LNCAP (cell line): ENCODE measurements at regions not wholly inside any gene's neighbourhood (a gene's known extent, or its start where the extent isn't known, plus 50 kb on each side); places are given as distances from the start of the nearest gene placed in this dataset.

Experiments
- TF ChIP-seq, protein P1 (sequence below): fragments of 450-650 bp; IDR thresholded peaks from 2 replicates; pipeline ENCODE4 v1.5.1; 2017; ENCODE audit warnings: mild to moderate bottlenecking

DNA sequence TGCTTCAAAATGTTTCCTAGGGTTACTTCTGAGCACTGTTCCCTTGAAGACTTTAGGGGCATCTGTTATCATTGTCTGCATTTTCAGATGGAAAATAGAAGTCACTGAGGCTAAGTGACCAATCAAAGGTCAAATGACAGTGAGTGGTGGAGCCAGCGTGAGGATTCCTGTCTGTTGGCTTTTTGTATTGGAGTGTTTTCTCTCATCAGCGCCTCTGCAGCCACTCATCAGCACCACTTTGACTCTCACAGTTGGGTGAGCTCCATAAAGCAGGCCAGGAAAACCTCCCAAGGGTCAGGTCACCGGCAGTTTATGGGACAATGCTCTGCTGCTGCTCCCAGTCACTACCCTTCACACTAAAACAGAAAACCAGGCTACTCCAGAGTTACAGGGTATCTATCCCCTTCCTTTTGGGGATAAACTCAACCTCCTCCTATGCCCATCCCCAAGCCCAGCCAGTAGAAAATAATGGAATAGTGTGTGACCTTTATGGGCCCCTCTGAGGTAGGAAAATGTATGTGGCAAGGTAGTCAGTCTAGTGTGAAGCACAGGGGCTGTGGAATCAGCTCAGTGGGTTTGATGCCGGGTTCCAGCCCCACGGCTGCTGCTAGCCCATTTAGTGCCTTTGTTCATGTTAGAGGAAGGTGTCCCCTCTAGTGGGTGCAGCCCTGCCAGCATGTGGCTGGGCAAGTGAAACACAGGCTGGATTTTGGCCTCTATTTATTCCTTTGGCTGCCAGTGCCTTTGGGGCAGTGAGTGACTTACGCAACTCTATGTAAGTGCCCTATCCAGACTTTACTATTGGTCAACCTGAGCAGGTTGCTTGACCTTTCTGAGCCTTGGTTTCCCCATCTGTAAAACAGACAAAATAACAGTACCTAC lies 133.8 kb upstream of the CPM start:
- TF ChIP-seq, protein P1, sequence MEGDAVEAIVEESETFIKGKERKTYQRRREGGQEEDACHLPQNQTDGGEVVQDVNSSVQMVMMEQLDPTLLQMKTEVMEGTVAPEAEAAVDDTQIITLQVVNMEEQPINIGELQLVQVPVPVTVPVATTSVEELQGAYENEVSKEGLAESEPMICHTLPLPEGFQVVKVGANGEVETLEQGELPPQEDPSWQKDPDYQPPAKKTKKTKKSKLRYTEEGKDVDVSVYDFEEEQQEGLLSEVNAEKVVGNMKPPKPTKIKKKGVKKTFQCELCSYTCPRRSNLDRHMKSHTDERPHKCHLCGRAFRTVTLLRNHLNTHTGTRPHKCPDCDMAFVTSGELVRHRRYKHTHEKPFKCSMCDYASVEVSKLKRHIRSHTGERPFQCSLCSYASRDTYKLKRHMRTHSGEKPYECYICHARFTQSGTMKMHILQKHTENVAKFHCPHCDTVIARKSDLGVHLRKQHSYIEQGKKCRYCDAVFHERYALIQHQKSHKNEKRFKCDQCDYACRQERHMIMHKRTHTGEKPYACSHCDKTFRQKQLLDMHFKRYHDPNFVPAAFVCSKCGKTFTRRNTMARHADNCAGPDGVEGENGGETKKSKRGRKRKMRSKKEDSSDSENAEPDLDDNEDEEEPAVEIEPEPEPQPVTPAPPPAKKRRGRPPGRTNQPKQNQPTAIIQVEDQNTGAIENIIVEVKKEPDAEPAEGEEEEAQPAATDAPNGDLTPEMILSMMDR = no peak

DNA sequence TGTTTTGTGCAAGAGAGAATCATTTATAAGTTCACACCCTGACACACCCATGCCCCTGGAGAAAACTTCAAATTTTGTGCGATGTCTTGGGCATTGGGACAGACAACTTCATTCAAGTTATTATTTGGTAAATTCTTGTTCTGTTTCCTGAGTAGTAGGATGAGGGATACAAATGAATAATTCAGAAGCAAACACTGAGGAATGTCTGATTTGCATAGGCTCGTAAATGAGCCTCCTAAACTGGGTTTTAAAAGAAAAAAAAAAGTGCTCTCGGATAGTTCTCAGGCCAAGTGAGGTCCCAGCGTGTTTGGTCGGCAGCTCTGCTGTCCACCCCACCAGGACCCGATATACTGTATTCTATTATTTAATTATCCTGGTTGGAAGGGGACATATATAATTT lies 134.7 kb upstream of the CPM start:
- TF ChIP-seq, protein P1 = no peak

DNA sequence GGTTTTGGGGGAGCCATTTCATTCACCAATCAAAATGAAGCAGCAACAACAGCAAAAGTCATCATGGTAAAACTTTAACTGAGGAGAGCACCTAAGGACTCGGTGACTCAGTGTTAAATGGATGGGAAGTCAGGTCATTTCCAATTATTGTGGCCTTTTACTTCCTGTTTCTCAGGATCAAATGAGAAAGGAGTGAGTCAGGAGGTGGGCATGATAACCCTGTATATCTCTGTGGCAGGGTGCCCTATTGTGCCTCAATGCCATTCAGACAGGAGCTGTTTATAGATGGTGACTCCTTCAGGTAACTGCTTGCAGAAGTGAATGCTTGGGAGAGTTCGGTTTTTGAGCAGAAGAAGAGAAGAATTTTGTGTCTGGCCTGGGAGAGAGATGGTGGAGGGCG lies 135.5 kb upstream of the CPM start:
- TF ChIP-seq, protein P1 = no peak

DNA sequence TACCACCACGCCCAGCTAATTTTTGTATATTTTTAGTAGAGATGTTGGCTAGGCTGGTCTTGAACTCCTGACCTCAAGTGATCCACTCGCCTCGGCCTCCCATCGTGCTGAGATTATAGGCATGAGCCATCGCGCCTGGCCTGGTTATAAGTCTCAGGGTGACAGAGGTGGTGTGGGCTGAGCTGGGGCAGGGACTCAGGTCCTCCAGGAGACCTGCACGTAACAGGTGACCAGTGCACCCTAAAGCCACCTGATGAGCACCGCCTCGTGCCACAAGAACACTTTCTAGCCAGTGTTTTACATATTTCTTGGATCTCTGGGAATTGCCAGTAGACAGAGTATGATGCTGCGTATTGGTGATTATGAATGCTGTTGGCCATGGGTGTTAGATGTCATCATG lies 136.5 kb upstream of the CPM start:
- TF ChIP-seq, protein P1 = no peak

DNA sequence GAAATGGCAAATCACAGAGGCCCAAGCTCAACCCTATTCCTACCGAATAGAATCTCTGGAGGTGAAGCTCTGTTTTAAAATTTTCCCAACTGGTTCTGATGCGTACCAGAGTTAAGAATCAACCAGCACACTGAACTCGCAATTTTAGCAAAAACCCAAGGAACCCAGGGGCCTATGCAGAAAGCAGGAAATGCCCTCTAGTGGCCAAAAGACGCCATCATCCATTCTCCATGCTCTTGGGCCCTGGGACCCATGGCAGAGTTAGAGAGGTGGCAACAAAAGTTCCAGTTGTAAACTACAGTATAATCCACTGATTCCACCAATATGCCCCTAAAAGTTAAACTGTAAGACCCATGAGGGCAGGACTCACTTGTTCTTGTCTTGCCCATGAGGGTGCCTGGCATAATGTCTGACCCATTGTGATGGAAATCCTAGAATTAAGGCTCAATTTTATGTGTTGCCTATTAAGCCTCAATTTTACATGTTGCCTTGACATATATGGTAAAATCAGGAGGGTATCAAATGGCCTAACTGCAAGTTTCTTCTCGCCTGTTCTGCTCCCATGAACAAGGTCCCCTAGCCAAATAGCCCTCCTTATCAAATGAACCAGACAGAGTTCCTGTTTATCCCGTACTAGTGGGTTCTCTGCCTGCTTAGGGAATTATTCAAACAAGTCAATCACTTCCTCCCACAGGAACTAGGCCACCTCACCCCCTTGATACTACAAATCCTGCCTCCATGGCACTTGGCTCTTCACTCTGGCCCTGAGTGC lies 137.5 kb upstream of the CPM start:
- TF ChIP-seq, protein P1 = peak; percentile 85

DNA sequence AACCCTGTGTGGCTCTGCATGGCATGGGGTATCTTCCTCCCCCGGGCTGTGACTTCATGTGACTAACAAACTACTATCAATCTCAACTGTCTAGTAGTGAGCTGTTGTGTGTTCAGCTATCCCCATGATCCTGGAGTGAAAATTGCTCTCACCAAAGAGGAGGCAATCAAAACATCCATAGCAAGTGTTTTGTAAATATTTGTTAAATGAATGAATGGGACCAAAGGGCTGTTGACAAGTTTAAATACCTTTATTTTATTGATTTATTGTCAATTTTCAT lies 138.1 kb upstream of the CPM start:
- TF ChIP-seq, protein P1 = no peak

DNA sequence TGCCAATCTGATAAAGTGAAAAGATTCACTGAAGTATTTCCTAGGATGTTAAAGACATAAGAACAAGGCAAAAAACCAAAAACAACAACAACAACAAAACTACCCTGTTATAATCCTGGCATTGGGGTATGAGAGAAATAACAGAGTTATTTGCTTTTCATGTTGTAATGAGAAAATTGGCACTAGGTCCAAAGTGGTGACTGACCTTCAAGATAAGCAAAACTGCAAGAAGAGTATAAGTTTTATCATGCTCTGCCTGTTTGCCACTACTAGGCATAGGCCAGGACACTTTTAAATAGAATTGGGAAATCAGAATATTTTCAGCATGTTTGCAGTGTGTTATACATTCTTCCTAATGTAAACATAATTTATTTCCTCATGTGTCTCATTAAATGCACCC lies 140.1 kb upstream of the CPM start:
- TF ChIP-seq, protein P1 = no peak
